ENCODE measurements at regions not wholly inside any gene's neighbourhood (a gene's known extent, or its start where the extent isn't known, plus 50 kb on each side); places are given as distances from the start of the nearest gene placed in this dataset.
"Not testable (repeated sequence)": the region's sequence is repeated elsewhere in the genome, so short reads cannot be mapped to it uniquely, and the experiment has no call there.

GRCh38 chr4:187671958-187672357 lies 323.6 kb upstream of the ZFP42 start:
- ATAC-seq (ENCODE audit: low read depth); in situ Hi-C loops (cut with MboI; ENCODE audit: low sequenced_read_pairs); H4K5ac ChIP-seq (ENCODE audit: low read depth, low read length); H4K8ac ChIP-seq (ENCODE audit: low read depth in 2 of 2, low read length in 2 of 2); H3K9me3 ChIP-seq (ENCODE audit: control insufficient read depth, insufficient read depth, low read length); DNase-seq; H3K18ac ChIP-seq (ENCODE audit: low read depth, low read length); H3K27ac ChIP-seq (ENCODE audit: insufficient read depth, low read length); CTCF ChIA-PET; H2BK15ac ChIP-seq (ENCODE audit: low read depth, low read length); H2BK5ac ChIP-seq (ENCODE audit: low read depth, low read length, poor library complexity, severe bottlenecking); H3K23ac ChIP-seq (ENCODE audit: low read depth, low read length); H3K79me1 ChIP-seq (ENCODE audit: low read depth in 1 of 2, low read length in 2 of 2); H2AK9ac ChIP-seq (replicated peaks; ENCODE audit: low read depth, low read length, poor library complexity); H4K91ac ChIP-seq (ENCODE audit: insufficient read depth, low read depth, low read length); H2BK20ac ChIP-seq (ENCODE audit: low read depth, low read length); H3K14ac ChIP-seq (replicated peaks; ENCODE audit: low read depth, low read length); H2BK120ac ChIP-seq (ENCODE audit: low read depth, low read length); POLR2A ChIA-PET (ENCODE audit: unreplicated experiment); BruUV-seq (replicated peaks); H3K56ac ChIP-seq (ENCODE audit: extremely low read depth, insufficient read depth, low read length); dilution Hi-C loops (cut with HindIII; ENCODE audit: low sequenced_read_pairs, unreplicated experiment); H3K9ac ChIP-seq (ENCODE audit: low read depth, low read length); H3K9me1 ChIP-seq (ENCODE audit: insufficient read depth, low read length); H2AK5ac ChIP-seq (ENCODE audit: low read depth, low read length); H3K27me3 ChIP-seq (ENCODE audit: control insufficient read depth, insufficient read depth, low read length); H3K4me1 ChIP-seq (ENCODE audit: control insufficient read depth, insufficient read depth, low read length); H2AFZ ChIP-seq (replicated peaks; ENCODE audit: low read length, poor library complexity); H3K4me3 ChIP-seq (ENCODE audit: insufficient read depth, low read depth, low read length); H4K20me1 ChIP-seq (ENCODE audit: insufficient read depth, low read length); H3K4me2 ChIP-seq (ENCODE audit: low read depth, low read length); H3K36me3 ChIP-seq (ENCODE audit: control insufficient read depth, insufficient read depth, low read length); intact Hi-C loops (cut with micrococcal nuclease); H3K4ac ChIP-seq (ENCODE audit: low read depth, low read length): not testable (repeated sequence)
- no CpG with 5 or more reads among the region's 12 CpGs for WGBS, 2 experiments (ENCODE audit: extremely low coverage in 2 of 2, insufficient read length in 1 of 2)

- H3K14ac ChIP-seq (replicated peaks; ENCODE audit: low read depth, low read length); H3K23ac ChIP-seq (ENCODE audit: low read depth, low read length); H4K8ac ChIP-seq (ENCODE audit: low read depth in 2 of 2, low read length in 2 of 2); H3K4ac ChIP-seq (ENCODE audit: low read depth, low read length); H3K36me3 ChIP-seq (ENCODE audit: control insufficient read depth, insufficient read depth, low read length); POLR2A ChIA-PET (ENCODE audit: unreplicated experiment); H3K4me3 ChIP-seq (ENCODE audit: insufficient read depth, low read depth, low read length); H3K9me1 ChIP-seq (ENCODE audit: insufficient read depth, low read length); H3K27me3 ChIP-seq (ENCODE audit: control insufficient read depth, insufficient read depth, low read length); ATAC-seq (ENCODE audit: low read depth); H3K27ac ChIP-seq (ENCODE audit: insufficient read depth, low read length); in situ Hi-C loops (cut with MboI; ENCODE audit: low sequenced_read_pairs); H2BK5ac ChIP-seq (ENCODE audit: low read depth, low read length, poor library complexity, severe bottlenecking); H2BK15ac ChIP-seq (ENCODE audit: low read depth, low read length); dilution Hi-C loops (cut with HindIII; ENCODE audit: low sequenced_read_pairs, unreplicated experiment); H3K79me1 ChIP-seq (ENCODE audit: low read depth in 1 of 2, low read length in 2 of 2); DNase-seq; H2BK120ac ChIP-seq (ENCODE audit: low read depth, low read length); intact Hi-C loops (cut with micrococcal nuclease); H2AK9ac ChIP-seq (replicated peaks; ENCODE audit: low read depth, low read length, poor library complexity); H3K18ac ChIP-seq (ENCODE audit: low read depth, low read length); H2BK20ac ChIP-seq (ENCODE audit: low read depth, low read length); H3K9ac ChIP-seq (ENCODE audit: low read depth, low read length); H3K4me2 ChIP-seq (ENCODE audit: low read depth, low read length); CTCF ChIA-PET; H3K4me1 ChIP-seq (ENCODE audit: control insufficient read depth, insufficient read depth, low read length); H2AFZ ChIP-seq (replicated peaks; ENCODE audit: low read length, poor library complexity); H3K9me3 ChIP-seq (ENCODE audit: control insufficient read depth, insufficient read depth, low read length); H4K5ac ChIP-seq (ENCODE audit: low read depth, low read length); H4K20me1 ChIP-seq (ENCODE audit: insufficient read depth, low read length); H4K91ac ChIP-seq (ENCODE audit: insufficient read depth, low read depth, low read length); BruUV-seq (replicated peaks); H2AK5ac ChIP-seq (ENCODE audit: low read depth, low read length); H3K56ac ChIP-seq (ENCODE audit: extremely low read depth, insufficient read depth, low read length): not testable (repeated sequence)
- WGBS, 2 experiments (ENCODE audit: extremely low coverage in 2 of 2, insufficient read length in 1 of 2) = no CpG with 5 or more reads among the region's 12 CpGs
These were observed 323.0 kb upstream of the ZFP42 start for GRCh38 chr4:187672526-187672925.
